ENCODE measurements at regions not wholly inside any gene's neighbourhood (a gene's known extent, or its start where the extent isn't known, plus 50 kb on each side); places are given as distances from the start of the nearest gene placed in this dataset.

GRCh38 chr14:22265319-22266141 lies 323.5 kb downstream of the DAD1 start:
- TF ChIP-seq CTCF (IDR thresholded peaks at IDR 0.05; ENCODE audit: insufficient read depth, low read length) (no peak), SPI1 (IDR thresholded peaks at IDR 0.05; ENCODE audit: borderline replicate concordance, low read depth) (no peak), REST (IDR thresholded peaks at IDR 0.05; ENCODE audit: insufficient replicate concordance, low read depth) (no peak)
